Ishikawa (cell line): ENCODE measurements at regions not wholly inside any gene's neighbourhood (a gene's known extent, or its start where the extent isn't known, plus 50 kb on each side); places are given as distances from the start of the nearest gene placed in this dataset.
A peak's percentile ranks its signal among the peaks of the same experiment; 100 is the strongest.

Experiments used
- CEBPB ChIP-seq: IDR thresholded peaks from 2 replicates; pipeline ENCODE4 v1.6.1; 2012
- CREB1 ChIP-seq: IDR thresholded peaks from 2 replicates; pipeline ENCODE4 v1.6.1; 2012; ENCODE audit warnings: low read depth
- EGR1 ChIP-seq: IDR thresholded peaks from 2 replicates; pipeline ENCODE4 v1.6.1; 2012
- EP300 ChIP-seq: IDR thresholded peaks from 2 replicates; pipeline ENCODE4 v1.6.1; 2012; ENCODE audit warnings: borderline replicate concordance
- FOXM1 ChIP-seq: IDR thresholded peaks from 2 replicates; pipeline ENCODE4 v1.6.1; 2012; ENCODE audit warnings: low read depth, borderline replicate concordance
- NFIC ChIP-seq: IDR thresholded peaks from 2 replicates; pipeline ENCODE4 v1.6.1; 2012
- RAD21 ChIP-seq: IDR thresholded peaks from 2 replicates; pipeline ENCODE4 v1.6.1; 2012; ENCODE audit warnings: low read depth
- TAF1 ChIP-seq: IDR thresholded peaks from 2 replicates; pipeline ENCODE4 v1.6.1; 2012; ENCODE audit warnings: low read depth, mild to moderate bottlenecking
- TCF12 ChIP-seq: IDR thresholded peaks from 2 replicates; pipeline ENCODE4 v1.6.1; 2012; ENCODE audit warnings: low read depth
- TEAD4 ChIP-seq: IDR thresholded peaks from 2 replicates; pipeline ENCODE4 v1.6.1; 2012
- YY1 ChIP-seq: IDR thresholded peaks from 2 replicates; pipeline ENCODE4 v1.6.1; 2012; ENCODE audit warnings: low read depth
- ZBTB7A ChIP-seq: IDR thresholded peaks from 2 replicates; pipeline ENCODE4 v1.6.1; 2012; ENCODE audit warnings: low read depth
- TF ChIP-seq, protein P1 (sequence below): IDR thresholded peaks from 2 replicates; pipeline ENCODE4 v1.6.1; 2012
- TF ChIP-seq, protein P2 (sequence below): IDR thresholded peaks from 2 replicates; pipeline ENCODE4 v1.6.1; 2012
- TF ChIP-seq, protein P3 (sequence below): IDR thresholded peaks from 2 replicates; pipeline ENCODE4 v1.6.1; 2012; ENCODE audit warnings: low read depth, mild to moderate bottlenecking

DNA sequence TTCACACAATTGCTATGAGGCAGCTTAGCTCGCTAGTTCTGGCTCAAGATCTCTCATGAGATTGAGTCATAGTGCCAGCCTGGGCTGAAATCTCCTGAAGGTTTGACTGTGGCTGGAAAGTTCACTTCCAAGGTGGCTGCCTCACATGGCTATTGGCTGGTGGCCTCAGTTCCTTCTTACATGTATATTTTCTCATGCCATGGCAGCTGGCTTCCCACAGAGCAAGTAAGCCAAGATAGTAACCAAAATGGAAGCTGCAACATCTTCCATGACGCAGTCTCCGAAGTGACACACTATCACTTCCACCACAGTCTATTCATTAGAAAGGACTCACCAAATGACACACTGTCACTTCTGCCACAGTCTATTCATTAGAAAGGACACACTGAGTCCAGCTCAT, 160.4 kb upstream of the PRDM1 start:
- TF ChIP-seq FOXM1 (no peak), TAF1 (no peak), YY1 (no peak), EP300 (no peak), TCF12 (no peak), CREB1 (no peak), ZBTB7A (no peak), EGR1 (no peak), NFIC (no peak), RAD21 (no peak)
- TF ChIP-seq, protein P1, sequence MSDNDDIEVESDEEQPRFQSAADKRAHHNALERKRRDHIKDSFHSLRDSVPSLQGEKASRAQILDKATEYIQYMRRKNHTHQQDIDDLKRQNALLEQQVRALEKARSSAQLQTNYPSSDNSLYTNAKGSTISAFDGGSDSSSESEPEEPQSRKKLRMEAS, result no peak
- TF ChIP-seq, protein P2, sequence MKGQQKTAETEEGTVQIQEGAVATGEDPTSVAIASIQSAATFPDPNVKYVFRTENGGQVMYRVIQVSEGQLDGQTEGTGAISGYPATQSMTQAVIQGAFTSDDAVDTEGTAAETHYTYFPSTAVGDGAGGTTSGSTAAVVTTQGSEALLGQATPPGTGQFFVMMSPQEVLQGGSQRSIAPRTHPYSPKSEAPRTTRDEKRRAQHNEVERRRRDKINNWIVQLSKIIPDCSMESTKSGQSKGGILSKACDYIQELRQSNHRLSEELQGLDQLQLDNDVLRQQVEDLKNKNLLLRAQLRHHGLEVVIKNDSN, result no peak

DNA sequence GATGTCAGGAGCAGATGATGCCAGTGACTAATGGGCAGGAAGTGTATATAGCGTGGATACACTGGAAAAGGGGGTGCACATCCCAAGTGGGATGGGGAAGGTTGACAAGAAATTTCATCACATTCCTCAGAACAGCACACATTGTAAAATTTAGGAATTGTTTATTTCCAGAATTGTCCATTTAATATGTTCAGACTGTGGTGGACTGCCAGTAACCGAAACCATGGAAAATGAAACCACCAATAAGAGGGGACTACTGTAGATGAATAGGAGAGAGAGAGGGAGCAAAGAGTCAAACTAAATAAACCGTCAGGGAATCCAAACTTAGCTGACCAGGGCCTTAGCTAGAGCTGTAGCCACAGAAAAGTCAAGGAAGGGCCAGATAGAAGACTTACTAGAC, 164.4 kb upstream of the PRDM1 start:
- TF ChIP-seq EP300 (no peak), TEAD4 (no peak), YY1 (no peak), CEBPB (no peak), CREB1 (no peak), RAD21 (no peak), TCF12 (no peak), NFIC (no peak), EGR1 (no peak), ZBTB7A (no peak), FOXM1 (no peak), TAF1 (no peak)
- TF ChIP-seq, protein P3, sequence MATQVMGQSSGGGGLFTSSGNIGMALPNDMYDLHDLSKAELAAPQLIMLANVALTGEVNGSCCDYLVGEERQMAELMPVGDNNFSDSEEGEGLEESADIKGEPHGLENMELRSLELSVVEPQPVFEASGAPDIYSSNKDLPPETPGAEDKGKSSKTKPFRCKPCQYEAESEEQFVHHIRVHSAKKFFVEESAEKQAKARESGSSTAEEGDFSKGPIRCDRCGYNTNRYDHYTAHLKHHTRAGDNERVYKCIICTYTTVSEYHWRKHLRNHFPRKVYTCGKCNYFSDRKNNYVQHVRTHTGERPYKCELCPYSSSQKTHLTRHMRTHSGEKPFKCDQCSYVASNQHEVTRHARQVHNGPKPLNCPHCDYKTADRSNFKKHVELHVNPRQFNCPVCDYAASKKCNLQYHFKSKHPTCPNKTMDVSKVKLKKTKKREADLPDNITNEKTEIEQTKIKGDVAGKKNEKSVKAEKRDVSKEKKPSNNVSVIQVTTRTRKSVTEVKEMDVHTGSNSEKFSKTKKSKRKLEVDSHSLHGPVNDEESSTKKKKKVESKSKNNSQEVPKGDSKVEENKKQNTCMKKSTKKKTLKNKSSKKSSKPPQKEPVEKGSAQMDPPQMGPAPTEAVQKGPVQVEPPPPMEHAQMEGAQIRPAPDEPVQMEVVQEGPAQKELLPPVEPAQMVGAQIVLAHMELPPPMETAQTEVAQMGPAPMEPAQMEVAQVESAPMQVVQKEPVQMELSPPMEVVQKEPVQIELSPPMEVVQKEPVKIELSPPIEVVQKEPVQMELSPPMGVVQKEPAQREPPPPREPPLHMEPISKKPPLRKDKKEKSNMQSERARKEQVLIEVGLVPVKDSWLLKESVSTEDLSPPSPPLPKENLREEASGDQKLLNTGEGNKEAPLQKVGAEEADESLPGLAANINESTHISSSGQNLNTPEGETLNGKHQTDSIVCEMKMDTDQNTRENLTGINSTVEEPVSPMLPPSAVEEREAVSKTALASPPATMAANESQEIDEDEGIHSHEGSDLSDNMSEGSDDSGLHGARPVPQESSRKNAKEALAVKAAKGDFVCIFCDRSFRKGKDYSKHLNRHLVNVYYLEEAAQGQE, result no peak
- TF ChIP-seq, protein P2, result no peak
- TF ChIP-seq, protein P1, result no peak

DNA sequence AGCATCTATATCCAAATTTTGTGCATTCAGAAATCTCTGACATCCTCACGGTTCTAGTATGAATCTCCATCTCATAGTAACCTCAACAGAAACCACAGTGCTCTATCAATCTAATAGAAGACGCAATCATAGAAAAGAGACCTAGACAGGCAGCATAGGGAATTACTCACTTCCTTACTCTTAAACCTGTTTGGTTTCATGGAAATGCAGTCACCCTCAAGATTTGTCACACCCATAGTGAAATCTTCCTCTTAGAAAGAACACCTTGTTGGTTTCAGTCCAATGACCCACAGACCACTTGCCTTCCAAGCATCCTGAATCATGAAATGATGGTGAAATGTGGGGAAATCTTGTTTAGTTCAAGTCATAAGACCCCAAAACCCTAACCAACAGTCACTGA, 166.1 kb upstream of the PRDM1 start:
- no peak for TF ChIP-seq YY1
- no peak for TF ChIP-seq ZBTB7A
- TF ChIP-seq TCF12, result no peak
- TF ChIP-seq EGR1, result no peak
- TF ChIP-seq CREB1, result no peak
- TF ChIP-seq, protein P1, result no peak
- TF ChIP-seq TEAD4, result no peak
- TF ChIP-seq, protein P3, result no peak
- TF ChIP-seq, protein P2, result no peak
- TF ChIP-seq RAD21, result no peak
- TF ChIP-seq CEBPB, result no peak
- no peak for TF ChIP-seq EP300
- no peak for TF ChIP-seq NFIC

DNA sequence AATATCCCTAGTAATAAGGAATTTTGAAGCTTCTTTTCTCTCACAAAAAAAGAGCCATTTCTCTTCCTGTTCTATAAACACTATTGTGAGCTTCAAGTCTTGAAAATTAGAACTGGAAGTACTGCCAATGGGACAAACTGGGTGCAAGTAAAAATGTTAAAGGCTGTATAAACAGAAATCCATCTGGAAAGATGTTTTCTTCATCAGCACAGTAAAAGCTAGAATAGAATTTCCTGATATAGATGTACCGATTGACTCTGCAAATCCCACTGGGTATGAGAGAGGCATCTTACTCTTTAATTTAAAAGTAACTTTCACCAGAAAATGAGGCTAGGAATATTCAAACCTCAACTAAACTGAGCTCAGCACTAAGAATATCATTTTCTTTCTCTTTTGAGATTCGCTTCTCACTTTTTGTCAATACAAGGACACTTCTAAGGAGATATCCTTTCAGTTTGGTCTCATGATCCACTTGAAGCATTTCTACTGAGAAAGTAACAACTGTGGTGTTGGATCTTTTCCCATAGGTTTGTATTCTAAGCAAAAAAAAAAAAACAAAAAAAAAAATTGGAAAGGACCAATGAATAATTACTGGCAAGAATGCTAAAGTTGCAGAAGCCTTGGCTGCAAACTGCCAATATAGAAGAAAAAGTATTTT, 169.0 kb upstream of the PRDM1 start:
- TF ChIP-seq EGR1 (no peak), FOXM1 (no peak), YY1 (no peak), CEBPB (no peak), CREB1 (no peak), EP300 (no peak), RAD21 (no peak)
- TF ChIP-seq, protein P1, result no peak

DNA sequence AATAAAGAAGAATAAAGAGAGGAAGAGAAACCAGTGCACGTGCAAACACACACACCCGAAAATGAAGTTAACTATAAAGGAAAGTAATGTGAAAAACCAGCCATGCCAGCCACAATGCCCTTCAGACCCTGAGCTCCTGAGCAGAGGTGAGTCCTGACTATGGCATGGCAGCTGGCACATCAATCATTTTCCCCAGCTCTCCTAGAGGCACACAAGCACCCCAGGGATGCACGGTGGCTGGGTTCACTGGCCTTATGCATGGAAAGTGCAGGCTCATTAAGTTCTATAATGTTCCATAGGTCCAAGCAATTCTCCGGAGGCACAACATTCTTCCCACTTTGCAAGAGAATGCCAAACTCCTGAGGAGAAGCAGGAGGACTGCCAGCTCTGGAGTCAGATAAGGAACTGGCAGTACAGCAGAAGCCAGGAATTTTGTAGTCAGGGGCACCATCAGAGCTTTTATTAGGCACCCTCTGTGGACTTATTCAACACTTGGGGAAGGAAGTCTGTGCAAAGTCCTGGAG, 175.0 kb upstream of the PRDM1 start:
- TF ChIP-seq TAF1 (no peak), CREB1 (no peak), CEBPB (no peak), EGR1 (no peak), RAD21 (no peak), ZBTB7A (no peak), TEAD4 (no peak), EP300 (peak; percentile 56; the same call in 1 of the 2 replicates), YY1 (no peak), NFIC (peak; percentile 64), TCF12 (peak; percentile 57; the same call in 1 of the 2 replicates), FOXM1 (no peak)
- TF ChIP-seq, protein P3, result no peak
